Thoracic aorta (tissue), 2 donors: ENCODE measurements at regions not wholly inside any gene's neighbourhood (a gene's known extent, or its start where the extent isn't known, plus 50 kb on each side); places are given as distances from the start of the nearest gene placed in this dataset.
"Not testable (repeated sequence)": the region's sequence is repeated elsewhere in the genome, so short reads cannot be mapped to it uniquely, and the experiment has no call there.

Experiments
- ATAC-seq: fragments of 150-250 bp; one replicate; pipeline ENCODE4 v1.8.0; 2017; ENCODE audit warnings: low read depth; ENCODE audit not compliant: insufficient number of reproducible peaks, low FRiP score
- DNase-seq: peaks from one replicate; pipeline ENCODE4 v3.0.0-alpha.2; 2020; ENCODE audit warnings: low spot score
- H3K27ac ChIP-seq, 2 donors: fragments of 200-600 bp; sonication (generic); 1 replicate in 1 of 2; 2 replicates in 1 of 2; pipeline ENCODE4 v1.5.1; 2016; ENCODE audit warnings: mild to moderate bottlenecking in 2 of 2, moderate library complexity in 2 of 2
- H3K27me3 ChIP-seq: fragments of 200-600 bp; sonication (generic); replicated peaks from 2 replicates; pipeline ENCODE4 v1.6.0; 2016; ENCODE audit warnings: mild to moderate bottlenecking; ENCODE audit not compliant: insufficient read depth
- H3K36me3 ChIP-seq: fragments of 200-600 bp; sonication (generic); one replicate; pipeline ENCODE4 v1.5.1; 2016
- H3K4me1 ChIP-seq, 2 donors: fragments of 200-600 bp; sonication (generic); 1 replicate in 1 of 2; 2 replicates in 1 of 2; pipeline versions ENCODE4 v1.5.1 to v1.6.0; 2016; ENCODE audit warnings: low read depth in 2 of 2, mild to moderate bottlenecking in 1 of 2; ENCODE audit not compliant: control insufficient read depth in 1 of 2
- H3K4me3 ChIP-seq: fragments of 200-600 bp; sonication (generic); 2 replicates; pipeline ENCODE4 v1.5.1; 2016; ENCODE audit warnings: mild to moderate bottlenecking
- H3K9me3 ChIP-seq: fragments of 200-600 bp; sonication (generic); 2 replicates; pipeline ENCODE4 v1.5.1; 2016
- TF ChIP-seq, protein P1 (sequence below): fragments of 200-600 bp; sonication (generic); IDR thresholded peaks from one replicate; pipeline ENCODE4 v1.5.1; 2019; ENCODE audit warnings: antibody characterized with exemption

GRCh38 chr3:90069748-90070147, 962.3 kb downstream of the EPHA3 start:
- ATAC-seq = no peak
- Histone ChIP-seq H3K4me1 (no peaks in the 10 kb centered on the region), H3K27me3 (no peaks in the 10 kb centered on the region), H3K9me3 (no peaks in the 10 kb centered on the region), H3K27ac (no peak overlapping the region), H3K4me3 (no peak overlapping the region), H3K36me3 (no peaks in the 10 kb centered on the region)
- TF ChIP-seq, protein P1, sequence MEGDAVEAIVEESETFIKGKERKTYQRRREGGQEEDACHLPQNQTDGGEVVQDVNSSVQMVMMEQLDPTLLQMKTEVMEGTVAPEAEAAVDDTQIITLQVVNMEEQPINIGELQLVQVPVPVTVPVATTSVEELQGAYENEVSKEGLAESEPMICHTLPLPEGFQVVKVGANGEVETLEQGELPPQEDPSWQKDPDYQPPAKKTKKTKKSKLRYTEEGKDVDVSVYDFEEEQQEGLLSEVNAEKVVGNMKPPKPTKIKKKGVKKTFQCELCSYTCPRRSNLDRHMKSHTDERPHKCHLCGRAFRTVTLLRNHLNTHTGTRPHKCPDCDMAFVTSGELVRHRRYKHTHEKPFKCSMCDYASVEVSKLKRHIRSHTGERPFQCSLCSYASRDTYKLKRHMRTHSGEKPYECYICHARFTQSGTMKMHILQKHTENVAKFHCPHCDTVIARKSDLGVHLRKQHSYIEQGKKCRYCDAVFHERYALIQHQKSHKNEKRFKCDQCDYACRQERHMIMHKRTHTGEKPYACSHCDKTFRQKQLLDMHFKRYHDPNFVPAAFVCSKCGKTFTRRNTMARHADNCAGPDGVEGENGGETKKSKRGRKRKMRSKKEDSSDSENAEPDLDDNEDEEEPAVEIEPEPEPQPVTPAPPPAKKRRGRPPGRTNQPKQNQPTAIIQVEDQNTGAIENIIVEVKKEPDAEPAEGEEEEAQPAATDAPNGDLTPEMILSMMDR = no peak
- no peak for DNase-seq

DNA sequence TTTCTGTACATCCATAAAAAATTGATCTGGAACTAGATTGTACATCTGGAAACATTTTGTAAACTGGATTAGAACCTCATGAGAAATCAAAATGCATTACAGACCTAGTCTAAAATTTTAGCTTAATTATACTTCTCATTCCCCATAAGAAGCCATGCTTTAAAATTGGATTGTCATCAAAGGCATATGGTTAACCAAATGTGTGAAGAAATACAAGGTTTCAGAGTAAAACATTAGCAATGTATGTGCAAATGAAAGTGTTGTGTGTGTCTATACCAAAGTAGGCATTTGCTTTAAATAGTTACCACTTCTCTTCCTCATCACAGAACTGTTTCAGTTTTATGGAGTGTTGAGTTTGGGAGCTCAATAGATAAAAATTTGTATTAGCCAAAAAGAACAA, 968.7 kb downstream of the EPHA3 start:
- no peak overlapping the region for H3K27ac ChIP-seq
- H3K4me1 ChIP-seq = no peaks in the 10 kb centered on the region
- no peaks in the 10 kb centered on the region for H3K9me3 ChIP-seq
- H3K27me3 ChIP-seq = no peaks in the 10 kb centered on the region
- H3K4me3 ChIP-seq = no peak overlapping the region
- DNase-seq = no peak
- TF ChIP-seq, protein P1 = no peak
- H3K36me3 ChIP-seq = no peaks in the 10 kb centered on the region
- ATAC-seq = no peak

- no peaks in the 10 kb centered on the region for H3K9me3 ChIP-seq
- no peaks in the 10 kb centered on the region for H3K27me3 ChIP-seq
- H3K4me3 ChIP-seq = no peak overlapping the region
- no peak for DNase-seq
- TF ChIP-seq, protein P1 = no peak
- no peak overlapping the region for H3K27ac ChIP-seq
- H3K36me3 ChIP-seq = no peaks in the 10 kb centered on the region
- no peaks in the 10 kb centered on the region for H3K4me1 ChIP-seq
- ATAC-seq = no peak
Measured at GRCh38 chr3:90080988-90081387, 973.6 kb downstream of the EPHA3 start.

GRCh38 chr3:90086297-90086696, 978.9 kb downstream of the EPHA3 start:
- H3K27me3 ChIP-seq, H3K36me3 ChIP-seq, H3K9me3 ChIP-seq, DNase-seq, H3K4me1 ChIP-seq, H3K27ac ChIP-seq, ATAC-seq, H3K4me3 ChIP-seq: not testable (repeated sequence)

- no peaks in the 10 kb centered on the region for H3K4me1 ChIP-seq
- TF ChIP-seq, protein P1 = no peak
- H3K36me3 ChIP-seq = no peaks in the 10 kb centered on the region
- H3K9me3 ChIP-seq = no peaks in the 10 kb centered on the region
- H3K27me3 ChIP-seq = no peaks in the 10 kb centered on the region
- H3K4me3 ChIP-seq = no peak overlapping the region
- H3K27ac ChIP-seq = no peak overlapping the region
- DNase-seq (no peak), ATAC-seq (no peak)
Measured at GRCh38 chr3:90087703-90088102, 980.3 kb downstream of the EPHA3 start.

DNA sequence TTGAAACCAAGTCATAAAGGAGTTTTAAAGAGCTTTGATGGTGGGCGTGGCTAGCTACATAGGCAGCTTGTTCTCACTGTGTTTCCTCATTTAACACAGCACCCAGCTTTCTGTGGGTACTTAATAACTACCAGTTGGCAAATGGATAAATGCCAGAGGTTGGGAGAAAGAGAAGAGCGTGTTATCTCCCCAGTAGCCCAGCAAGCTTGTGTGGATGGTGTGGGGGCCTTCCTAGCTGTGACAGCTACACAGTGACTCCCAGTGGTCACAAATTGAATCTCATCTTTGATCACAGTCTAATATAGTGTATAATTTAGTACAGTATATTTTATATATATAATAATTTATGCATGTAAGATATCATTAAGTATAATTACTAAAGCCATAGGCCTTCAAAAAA, 984.1 kb downstream of the EPHA3 start:
- Histone ChIP-seq H3K4me3 (peak overlapping the region; percentile 41), H3K9me3 (no peaks in the 10 kb centered on the region), H3K4me1 (no peaks in the 10 kb centered on the region), H3K27me3 (no peaks in the 10 kb centered on the region), H3K36me3 (no peaks in the 10 kb centered on the region), H3K27ac (no peak overlapping the region)
- DNase-seq (no peak), ATAC-seq (no peak)
- TF ChIP-seq, protein P1 = peak; percentile 51
